ENCODE measurements at regions not wholly inside any gene's neighbourhood (a gene's known extent, or its start where the extent isn't known, plus 50 kb on each side); places are given as distances from the start of the nearest gene placed in this dataset.

- TF ChIP-seq EZH2phosphoT487 (IDR thresholded peaks at IDR 0.05; ENCODE audit: borderline replicate concordance, low read length) (no peak), CTCF (IDR thresholded peaks at IDR 0.05; ENCODE audit: low read depth, low read length, poor library complexity, severe bottlenecking) (no peak)
These were observed 535.0 kb upstream of the NRP1 start for GRCh38 chr10:33869481-33869880.
